ENCODE measurements at regions not wholly inside any gene's neighbourhood (a gene's known extent, or its start where the extent isn't known, plus 50 kb on each side); places are given as distances from the start of the nearest gene placed in this dataset.
"Not testable (repeated sequence)": the region's sequence is repeated elsewhere in the genome, so short reads cannot be mapped to it uniquely, and the experiment has no call there.

DNA sequence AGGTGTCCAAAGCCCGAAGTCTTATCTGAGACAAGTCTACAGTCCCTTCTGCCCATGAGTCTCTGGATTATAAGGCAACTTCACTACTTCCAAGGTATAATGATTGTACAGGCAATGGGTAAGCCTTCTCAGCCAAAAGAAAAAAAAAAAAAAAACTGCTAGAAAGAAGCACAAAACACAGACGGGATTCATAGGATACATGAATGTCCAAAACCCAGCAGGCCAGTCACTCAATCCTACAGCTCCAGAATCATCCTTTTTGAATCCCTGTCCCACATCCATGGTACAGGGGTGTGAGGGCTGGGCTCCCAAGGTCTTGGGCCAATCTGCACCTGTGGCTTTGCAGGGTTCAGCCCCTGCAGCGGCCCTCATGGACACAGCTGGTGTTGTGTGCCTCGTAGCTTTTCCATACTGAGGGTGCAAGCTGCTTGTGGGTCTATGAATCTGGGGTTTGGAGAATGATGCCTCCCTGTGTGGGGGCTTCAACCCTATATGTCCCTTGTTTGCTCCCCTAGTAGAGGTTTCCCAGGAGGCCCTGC lies 331.6 kb downstream of the FOXD4L4 start:
- TF ChIP-seq, protein P1, sequence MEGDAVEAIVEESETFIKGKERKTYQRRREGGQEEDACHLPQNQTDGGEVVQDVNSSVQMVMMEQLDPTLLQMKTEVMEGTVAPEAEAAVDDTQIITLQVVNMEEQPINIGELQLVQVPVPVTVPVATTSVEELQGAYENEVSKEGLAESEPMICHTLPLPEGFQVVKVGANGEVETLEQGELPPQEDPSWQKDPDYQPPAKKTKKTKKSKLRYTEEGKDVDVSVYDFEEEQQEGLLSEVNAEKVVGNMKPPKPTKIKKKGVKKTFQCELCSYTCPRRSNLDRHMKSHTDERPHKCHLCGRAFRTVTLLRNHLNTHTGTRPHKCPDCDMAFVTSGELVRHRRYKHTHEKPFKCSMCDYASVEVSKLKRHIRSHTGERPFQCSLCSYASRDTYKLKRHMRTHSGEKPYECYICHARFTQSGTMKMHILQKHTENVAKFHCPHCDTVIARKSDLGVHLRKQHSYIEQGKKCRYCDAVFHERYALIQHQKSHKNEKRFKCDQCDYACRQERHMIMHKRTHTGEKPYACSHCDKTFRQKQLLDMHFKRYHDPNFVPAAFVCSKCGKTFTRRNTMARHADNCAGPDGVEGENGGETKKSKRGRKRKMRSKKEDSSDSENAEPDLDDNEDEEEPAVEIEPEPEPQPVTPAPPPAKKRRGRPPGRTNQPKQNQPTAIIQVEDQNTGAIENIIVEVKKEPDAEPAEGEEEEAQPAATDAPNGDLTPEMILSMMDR (IDR thresholded peaks at IDR 0.05; ENCODE audit: poor library complexity), result not testable (repeated sequence)
- TF ChIP-seq EZH2phosphoT487 (IDR thresholded peaks at IDR 0.05; ENCODE audit: low read depth, severe bottlenecking, unreplicated experiment); EZH2 (IDR thresholded peaks at IDR 0.05; ENCODE audit: borderline replicate concordance): not testable (repeated sequence)

All from hepatocyte (in vitro differentiated cells).